HepG2 (cell line): ENCODE measurements at regions not wholly inside any gene's neighbourhood (a gene's known extent, or its start where the extent isn't known, plus 50 kb on each side); places are given as distances from the start of the nearest gene placed in this dataset.

Experiments
- ATAC-seq: fragments of 200-7000 bp; cut with Tn5 transposase; 3 replicates; pipeline ENCODE4 v1.9.1; 2020; ENCODE audit warnings: mild to moderate bottlenecking, moderate library complexity
- BruUV-seq: library from RNA; stranded (reverse); fragments of 400-500 nt; replicated peaks from 2 replicates; lab custom pipeline; 2021; lab: Mats Ljungman, UMichigan
- CTCF ChIA-PET: fragments of 300-600 bp; formaldehyde crosslinking; extraction: SDS; loops from one replicate; lab custom pipeline; 2021; ENCODE audit warnings: low total read pairs, inconsistent platforms, low intra/inter-chr PET ratio; lab: Yijun Ruan, JAX
- POLR2A ChIA-PET: fragments of 350-600 bp; sonication (Branson Sonifier 250); formaldehyde crosslinking; loops from one replicate; lab custom pipeline; 2020; ENCODE audit warnings: antibody characterized with exemption, inconsistent platforms; lab: Yijun Ruan, JAX
- DNase-seq: peaks from one replicate; pipeline ENCODE4 v3.0.0-alpha.2; 2015; ENCODE audit warnings: low spot score
- FAIRE-seq: peaks from 3 replicates; lab custom pipeline; 2011; peaks lifted over from hg19 to GRCh38; lab: Jason Lieb, UNC
- H2AFZ ChIP-seq: one replicate; pipeline ENCODE4 v1.6.1; 2011; ENCODE audit warnings: low read length, inconsistent platforms
- H3K27ac ChIP-seq: fragments of 300-600 bp; 3 replicates; pipeline ENCODE4 v1.8.0; 2011; ENCODE audit warnings: mixed run types, mild to moderate bottlenecking, mixed read lengths, low read length, inconsistent platforms; ENCODE audit not compliant: insufficient read depth; ENCODE audit errors: extremely low read length
- H3K27me3 ChIP-seq, 2 experiments: fragments of 200-600 bp in 1 of 2; 2 replicates in 1 of 2; 3 replicates in 1 of 2; pipeline versions ENCODE4 v1.6.0 to v1.8.0; 2011; ENCODE audit warnings: low read length in 2 of 2, mild to moderate bottlenecking in 2 of 2, moderate library complexity in 2 of 2, inconsistent platforms in 1 of 2; ENCODE audit not compliant: insufficient read depth in 2 of 2, control insufficient read depth in 1 of 2
- H3K36me3 ChIP-seq, 2 experiments: fragments of 200-600 bp in 1 of 2; replicated peaks in 1 of 2; 2 replicates in 1 of 2; 3 replicates in 1 of 2; pipeline versions ENCODE4 v1.5.1 to v1.8.0; 2011; ENCODE audit warnings: low read length in 2 of 2, inconsistent platforms in 1 of 2; ENCODE audit not compliant: insufficient read depth in 2 of 2, control insufficient read depth in 1 of 2
- H3K4me1 ChIP-seq: 2 replicates; pipeline ENCODE4 v1.5.1; 2012; ENCODE audit warnings: low read length, inconsistent platforms; ENCODE audit not compliant: insufficient read depth
- H3K4me2 ChIP-seq: 2 replicates; pipeline ENCODE4 v1.6.0; 2011; ENCODE audit warnings: low read depth, low read length, inconsistent platforms
- H3K4me3 ChIP-seq, 3 experiments: fragments of 200-600 bp in 1 of 3; sonication (generic), shearing (Covaris generic) in 1 of 3; replicated peaks in 1 of 3; 2 replicates each; pipeline ENCODE4 v1.5.1; 2011 to 2016; ENCODE audit warnings: low read length in 3 of 3, inconsistent platforms in 2 of 3, low read depth in 2 of 3, mild to moderate bottlenecking in 2 of 3, control low read depth in 1 of 3, mixed read lengths in 1 of 3; ENCODE audit not compliant: insufficient read depth in 1 of 3
- H3K79me2 ChIP-seq: one replicate; pipeline ENCODE4 v1.6.1; 2011; ENCODE audit warnings: low read length, inconsistent platforms; ENCODE audit not compliant: insufficient read depth
- H3K9ac ChIP-seq: 2 replicates; pipeline ENCODE4 v1.6.0; 2011; ENCODE audit warnings: mild to moderate bottlenecking, low read depth, low read length, inconsistent platforms; ENCODE audit not compliant: insufficient read depth
- H3K9me3 ChIP-seq: 2 replicates; pipeline ENCODE4 v1.5.1; 2012; ENCODE audit warnings: mild to moderate bottlenecking, low read length
- H4K20me1 ChIP-seq: 2 replicates; pipeline ENCODE4 v1.6.0; 2011; ENCODE audit warnings: inconsistent platforms, mild to moderate bottlenecking, low read length, moderate library complexity; ENCODE audit not compliant: insufficient read depth
- ATF7 ChIP-seq, 2 experiments: fragments of 450-650 bp in 1 of 2; sonication (generic) in 1 of 2; formaldehyde crosslinking in 1 of 2; IDR thresholded peaks; 2 replicates each; pipeline versions ENCODE4 v1.4.0 to v1.6.1; 2016 to 2020; ENCODE audit warnings: antibody characterized with exemption in 1 of 2, mild to moderate bottlenecking in 1 of 2, missing genetic modification reagents in 1 of 2
- CENPBD1 ChIP-seq: sonication (generic); formaldehyde crosslinking; IDR thresholded peaks from 2 replicates; pipeline ENCODE4 v1.8.0; 2022; ENCODE audit warnings: missing genetic modification reagents, low read depth, mild to moderate bottlenecking, borderline replicate concordance
- CREM ChIP-seq, 2 experiments: sonication (generic) in 1 of 2; formaldehyde crosslinking in 1 of 2; IDR thresholded peaks; 2 replicates each; pipeline versions ENCODE4 v1.4.0 to v1.6.1; 2016 to 2020; ENCODE audit warnings: antibody characterized with exemption in 1 of 2, mild to moderate bottlenecking in 1 of 2, missing genetic modification reagents in 1 of 2
- FOXC1 ChIP-seq: sonication (generic); formaldehyde crosslinking; IDR thresholded peaks from 2 replicates; pipeline ENCODE4 v1.8.0; 2022; ENCODE audit warnings: mild to moderate bottlenecking, missing genetic modification reagents, borderline replicate concordance
- GABPB1 ChIP-seq: IDR thresholded peaks from 2 replicates; pipeline ENCODE4 v1.6.1; 2016; ENCODE audit warnings: mild to moderate bottlenecking, missing genetic modification reagents, moderate library complexity, missing compliant biosample characterization
- HDAC2 ChIP-seq: sonication (generic); formaldehyde crosslinking; IDR thresholded peaks from 2 replicates; pipeline ENCODE4 v1.4.0; 2020; ENCODE audit warnings: missing genetic modification reagents
- HHEX ChIP-seq: IDR thresholded peaks from 2 replicates; pipeline ENCODE4 v1.6.1; 2016; ENCODE audit warnings: control low read depth
- JARID2 ChIP-seq: sonication (generic); formaldehyde crosslinking; IDR thresholded peaks from 2 replicates; pipeline ENCODE4 v1.8.1; 2023; ENCODE audit warnings: missing genetic modification reagents, inconsistent platforms; ENCODE audit not compliant: insufficient replicate concordance
- JUNB ChIP-seq: sonication (generic); formaldehyde crosslinking; IDR thresholded peaks from 2 replicates; pipeline ENCODE4 v1.8.0; 2022; ENCODE audit warnings: missing genetic modification reagents, mild to moderate bottlenecking, borderline replicate concordance
- NCOA2 ChIP-seq: sonication (generic); formaldehyde crosslinking; IDR thresholded peaks from 2 replicates; pipeline ENCODE4 v1.8.0; 2022; ENCODE audit warnings: inconsistent platforms
- PCBP2 ChIP-seq: fragments of 200-400 bp; formaldehyde crosslinking; optimal IDR thresholded peaks from 2 replicates; pipeline ENCODE3; 2018; ENCODE audit warnings: low read length, low read depth; ENCODE audit not compliant: poor library complexity, severe bottlenecking
- PHF21A ChIP-seq: sonication (generic); formaldehyde crosslinking; IDR thresholded peaks from 2 replicates; pipeline ENCODE4 v1.5.0; 2020; ENCODE audit warnings: mild to moderate bottlenecking, missing genetic modification reagents
- REL ChIP-seq: sonication (generic); formaldehyde crosslinking; conservative IDR thresholded peaks from 2 replicates; pipeline ENCODE4 v1.8.0; 2022; ENCODE audit warnings: mild to moderate bottlenecking, missing genetic modification reagents, moderate library complexity
- RELA ChIP-seq: sonication (generic); formaldehyde crosslinking; IDR thresholded peaks from 2 replicates; pipeline ENCODE4 v1.4.0; 2020; ENCODE audit warnings: missing genetic modification reagents
- ZC3H13 ChIP-seq: sonication (generic); formaldehyde crosslinking; IDR thresholded peaks from 2 replicates; pipeline ENCODE4 v1.8.1; 2023; ENCODE audit warnings: mild to moderate bottlenecking, missing genetic modification reagents, moderate library complexity
- ZNF207 ChIP-seq: fragments of 450-650 bp; IDR thresholded peaks from 2 replicates; pipeline ENCODE4 v1.6.1; 2016; ENCODE audit warnings: antibody characterized with exemption, borderline replicate concordance
- ZNF253 ChIP-seq: sonication (generic); formaldehyde crosslinking; IDR thresholded peaks from 2 replicates; pipeline ENCODE4 v1.8.0; 2022; ENCODE audit warnings: mild to moderate bottlenecking, missing genetic modification reagents, borderline replicate concordance
- ZNF549 ChIP-seq: sonication (generic); formaldehyde crosslinking; IDR thresholded peaks from 2 replicates; pipeline ENCODE4 v1.5.0; 2020; ENCODE audit warnings: missing genetic modification reagents
- ZNF724P ChIP-seq: sonication (generic); formaldehyde crosslinking; IDR thresholded peaks from 2 replicates; pipeline ENCODE4 v1.8.0; 2022; ENCODE audit warnings: missing genetic modification reagents, borderline replicate concordance
- ZNF773 ChIP-seq: sonication (generic); formaldehyde crosslinking; IDR thresholded peaks from 2 replicates; pipeline ENCODE4 v1.4.0; 2020; ENCODE audit warnings: missing genetic modification reagents, borderline replicate concordance
- WGBS: methylation state at CpG from one replicate; pipeline ENCODE4 v1.1.6; 2017; ENCODE audit warnings: low lambda C conversion rate; 5-methylcytosine and 5-hydroxymethylcytosine counted together
- in situ Hi-C: cut with HindIII; loops from 2 replicates; pipeline ENCODE4 v1.10.0; 2017; ENCODE audit warnings: low pct_unique_long_range_greater_than_20kb; ENCODE audit not compliant: extremely low pct_ligation_motif_present
- intact Hi-C: fragments of 100-400 bp; cut with micrococcal nuclease; formaldehyde crosslinking; loops from one replicate; pipeline ENCODE4 v1.10.0; 2022; ENCODE audit not compliant: unreplicated experiment

GRCh38 chr21:32918478-32919120, 107.1 kb upstream of the OLIG2 start:
- WGBS = 39% methylated on average over 11 of the region's 11 CpGs
- H3K9ac ChIP-seq = no peak overlapping the region
- ATAC-seq (no peak), FAIRE-seq (no peak), DNase-seq (no peak)
- H3K79me2 ChIP-seq = no peaks in the 10 kb centered on the region
- H3K4me2 ChIP-seq = no peak overlapping the region
- no peak overlapping the region for H2AFZ ChIP-seq
- H3K9me3 ChIP-seq = no peaks in the 10 kb centered on the region
- H3K4me3 ChIP-seq = no peak overlapping the region
- no peak for TF ChIP-seq ATF7 (IDR thresholded peaks at IDR 0.05)
- TF ChIP-seq ATF7 (CRISPR knock-in tag; IDR thresholded peaks at IDR 0.05) = no peak
- H3K36me3 ChIP-seq = no peaks in the 10 kb centered on the region
- H3K4me1 ChIP-seq = peaks cover 7% of the 10 kb centered on the region; the same call in 1 of the 2 replicates
- no peaks in the 10 kb centered on the region for H4K20me1 ChIP-seq
- ChIA-PET CTCF (no interaction called here), POLR2A (no interaction called here)
- peaks cover 0 to 9% of the 10 kb centered on the region in 2 experiments; a peak in 3 of 5 replicates for H3K27me3 ChIP-seq
- no peak overlapping the region for H3K27ac ChIP-seq
- no TSS peak for BruUV-seq
- in situ Hi-C loops = no loop called here
- intact Hi-C loops = no loop called here

- CTCF ChIA-PET = no interaction called here
- no peak for FAIRE-seq
Observed at GRCh38 chr21:32920474-32920873, 105.3 kb upstream of the OLIG2 start.

More at GRCh38 chr21:32920474-32920873, 105.3 kb upstream of the OLIG2 start:
- POLR2A ChIA-PET = no interaction called here
- BruUV-seq = no TSS peak
- TF ChIP-seq RELA (CRISPR knock-in tag) (no peak), PCBP2 (no peak), REL (CRISPR knock-in tag) (no peak), HDAC2 (CRISPR knock-in tag) (no peak), ZC3H13 (no peak), ZNF253 (CRISPR knock-in tag) (no peak), ZNF549 (CRISPR knock-in tag) (no peak), CENPBD1 (CRISPR knock-in tag) (no peak), CREM (IDR thresholded peaks at IDR 0.05) (no peak), CREM (CRISPR knock-in tag; IDR thresholded peaks at IDR 0.05) (no peak), GABPB1 (CRISPR knock-in tag) (no peak), HHEX (CRISPR knock-in tag) (no peak), JARID2 (no peak), JUNB (CRISPR knock-in tag) (no peak), NCOA2 (CRISPR knock-in tag) (no peak), PHF21A (CRISPR knock-in tag) (no peak), ZNF773 (CRISPR knock-in tag) (no peak), ZNF207 (no peak), ZNF724P (CRISPR knock-in tag) (no peak), FOXC1 (no peak)
- TF ChIP-seq, all 625 proteins: peak for 0
- Histone ChIP-seq H4K20me1 (no peaks in the 10 kb centered on the region), H3K4me1 (peaks cover 7% of the 10 kb centered on the region; the same call in 1 of the 2 replicates), H3K27ac (no peak overlapping the region), H3K9me3 (peaks cover 15% of the 10 kb centered on the region), H3K79me2 (no peaks in the 10 kb centered on the region), H3K9ac (no peak overlapping the region), H3K36me3 (no peaks in the 10 kb centered on the region), H3K27me3 (peaks cover 0 to 9% of the 10 kb centered on the region in 2 experiments; a peak in 3 of 5 replicates), H3K4me2 (no peak overlapping the region), H3K4me3 (no peak overlapping the region), H2AFZ (no peak overlapping the region)
- DNase-seq = no peak
- WGBS = 6% methylated on average over 5 of the region's 5 CpGs
- intact Hi-C loops = no loop called here
- in situ Hi-C loops = no loop called here
- ATAC-seq = no peak
